ENCODE measurements at regions not wholly inside any gene's neighbourhood (a gene's known extent, or its start where the extent isn't known, plus 50 kb on each side); places are given as distances from the start of the nearest gene placed in this dataset.

GRCh38 chr5:89372176-89372575, 489.2 kb upstream of the MEF2C start:
- peak; percentile 7 for DNase-seq
- H3K4me3 ChIP-seq = no peak overlapping the region
- H3K27me3 ChIP-seq (replicated peaks; ENCODE audit: insufficient read depth) = no peaks in the 10 kb centered on the region
- TF ChIP-seq EZH2phosphoT487 (IDR thresholded peaks at IDR 0.05; ENCODE audit: insufficient read depth, low read depth) (no peak), EZH2 (IDR thresholded peaks at IDR 0.05; ENCODE audit: insufficient read depth, poor library complexity, severe bottlenecking) (no peak)
- H4K20me1 ChIP-seq (ENCODE audit: insufficient read depth) = no peaks in the 10 kb centered on the region
- no peak overlapping the region for H3K27ac ChIP-seq
- no peaks in the 10 kb centered on the region for H3F3A ChIP-seq (ENCODE audit: insufficient read depth)
- H3K4me1 ChIP-seq (ENCODE audit: insufficient read depth) = no peaks in the 10 kb centered on the region
- H3K36me3 ChIP-seq (ENCODE audit: low read depth) = no peaks in the 10 kb centered on the region
- in situ Hi-C loops (cut with MboI) = no loop called here
- H3K9me2 ChIP-seq (ENCODE audit: insufficient read depth) = no peaks in the 10 kb centered on the region
- no peak overlapping the region for H3K9ac ChIP-seq
- no peak overlapping the region for H2AFZ ChIP-seq
- no peaks in the 10 kb centered on the region for H3K9me3 ChIP-seq (ENCODE audit: low read depth)
- WGBS, 2 experiments (ENCODE audit: low coverage in 1 of 2, low lambda C conversion rate in 2 of 2, missing lambda C conversion rate in 2 of 2) = 62 to 64% methylated on average over 1 of the region's 1 CpG
- no peak overlapping the region for H3K4me2 ChIP-seq (ENCODE audit: unreplicated experiment)
- no peaks in the 10 kb centered on the region for H3K79me2 ChIP-seq (ENCODE audit: insufficient read depth)

DNA sequence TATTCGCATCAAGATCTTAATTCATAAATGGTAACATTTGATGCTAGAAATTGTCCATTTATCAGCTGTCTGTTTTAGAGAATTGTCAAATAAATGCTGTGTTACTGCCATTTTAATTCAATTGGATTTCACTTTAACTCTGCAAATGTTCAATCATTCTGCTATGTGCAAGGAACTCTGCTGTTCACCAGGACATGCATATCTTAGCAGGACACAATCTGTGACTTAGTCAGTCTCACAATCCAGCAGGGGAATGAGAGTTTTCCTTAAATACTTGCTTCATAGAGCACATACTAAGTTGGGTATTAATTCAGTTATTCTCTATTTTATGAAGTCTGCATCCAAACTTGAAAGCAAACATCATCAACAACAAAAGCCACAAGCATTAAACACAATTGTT, 488.7 kb upstream of the MEF2C start:
- no peaks in the 10 kb centered on the region for H4K20me1 ChIP-seq (ENCODE audit: insufficient read depth)
- in situ Hi-C loops (cut with MboI) = no loop called here
- H3F3A ChIP-seq (ENCODE audit: insufficient read depth) = no peaks in the 10 kb centered on the region
- H3K9me2 ChIP-seq (ENCODE audit: insufficient read depth) = no peaks in the 10 kb centered on the region
- H3K9me3 ChIP-seq (ENCODE audit: low read depth) = no peaks in the 10 kb centered on the region
- H3K36me3 ChIP-seq (ENCODE audit: low read depth) = no peaks in the 10 kb centered on the region
- no peak overlapping the region for H3K9ac ChIP-seq
- 90 to 96% methylated on average over 1 of the region's 1 CpG for WGBS, 2 experiments (ENCODE audit: low coverage in 1 of 2, low lambda C conversion rate in 2 of 2, missing lambda C conversion rate in 2 of 2)
- no peaks in the 10 kb centered on the region for H3K79me2 ChIP-seq (ENCODE audit: insufficient read depth)
- H3K27ac ChIP-seq = no peak overlapping the region
- no peak overlapping the region for H2AFZ ChIP-seq
- DNase-seq = no peak
- no peak overlapping the region for H3K4me3 ChIP-seq
- no peak overlapping the region for H3K4me2 ChIP-seq (ENCODE audit: unreplicated experiment)
- TF ChIP-seq EZH2phosphoT487 (IDR thresholded peaks at IDR 0.05; ENCODE audit: insufficient read depth, low read depth) (no peak), EZH2 (IDR thresholded peaks at IDR 0.05; ENCODE audit: insufficient read depth, poor library complexity, severe bottlenecking) (no peak)
- H3K27me3 ChIP-seq (replicated peaks; ENCODE audit: insufficient read depth) = no peaks in the 10 kb centered on the region
- no peaks in the 10 kb centered on the region for H3K4me1 ChIP-seq (ENCODE audit: insufficient read depth)

- H3K36me3 ChIP-seq (ENCODE audit: low read depth) = no peaks in the 10 kb centered on the region
- H3K27me3 ChIP-seq (replicated peaks; ENCODE audit: insufficient read depth) = no peaks in the 10 kb centered on the region
- H2AFZ ChIP-seq = no peak overlapping the region
- no peaks in the 10 kb centered on the region for H3K9me3 ChIP-seq (ENCODE audit: low read depth)
- H3K27ac ChIP-seq = no peak overlapping the region
- no peak overlapping the region for H3K4me2 ChIP-seq (ENCODE audit: unreplicated experiment)
- in situ Hi-C loops (cut with MboI) = no loop called here
- 65 to 77% methylated on average over 3 of the region's 3 CpGs for WGBS, 2 experiments (ENCODE audit: low coverage in 1 of 2, low lambda C conversion rate in 2 of 2, missing lambda C conversion rate in 2 of 2)
- DNase-seq = no peak
- no peaks in the 10 kb centered on the region for H3K79me2 ChIP-seq (ENCODE audit: insufficient read depth)
- no peaks in the 10 kb centered on the region for H3K9me2 ChIP-seq (ENCODE audit: insufficient read depth)
- H3K4me3 ChIP-seq = no peak overlapping the region
- H3K4me1 ChIP-seq (ENCODE audit: insufficient read depth) = no peaks in the 10 kb centered on the region
- no peaks in the 10 kb centered on the region for H4K20me1 ChIP-seq (ENCODE audit: insufficient read depth)
- no peak overlapping the region for H3K9ac ChIP-seq
- H3F3A ChIP-seq (ENCODE audit: insufficient read depth) = no peaks in the 10 kb centered on the region
- TF ChIP-seq EZH2 (IDR thresholded peaks at IDR 0.05; ENCODE audit: insufficient read depth, poor library complexity, severe bottlenecking) = no peak
- TF ChIP-seq EZH2phosphoT487 (IDR thresholded peaks at IDR 0.05; ENCODE audit: insufficient read depth, low read depth) = no peak
Observed at GRCh38 chr5:89359046-89359445, 476.1 kb upstream of the MEF2C start.

DNA sequence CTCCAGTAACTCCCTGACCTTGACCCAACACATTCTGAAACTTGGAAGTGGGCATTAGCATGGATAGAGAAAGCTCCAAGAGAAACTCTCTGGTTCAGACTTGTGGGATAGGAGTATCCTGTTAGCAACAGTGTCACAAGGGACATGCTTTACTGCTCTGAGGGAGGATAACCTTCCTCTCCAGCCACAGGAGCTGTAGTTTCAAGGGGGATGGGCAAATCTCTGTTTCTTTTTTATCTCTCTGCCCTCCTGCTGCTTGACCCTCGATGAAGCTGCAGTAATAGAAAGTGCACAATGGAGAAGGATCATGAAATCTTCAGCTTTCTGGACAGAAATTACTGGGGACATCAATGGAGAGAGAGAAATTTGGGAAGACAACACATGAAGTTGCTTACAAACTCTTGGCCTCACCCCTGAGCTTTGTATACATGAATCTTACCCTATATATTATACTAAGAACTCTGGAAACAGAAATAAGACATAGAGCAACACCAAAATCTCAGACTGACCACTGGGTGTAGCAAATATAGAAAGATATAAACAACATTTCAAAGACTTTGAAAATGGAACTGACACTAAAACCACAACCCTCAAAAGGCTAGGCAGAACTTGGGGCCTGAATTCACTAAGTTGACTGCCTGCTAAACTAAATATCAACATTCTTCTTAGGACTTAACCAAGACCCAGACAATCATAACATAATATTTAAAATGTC, 471.0 kb upstream of the MEF2C start:
- no peak for DNase-seq
- H2AFZ ChIP-seq = no peak overlapping the region

More for the DNA sequence above, 471.0 kb upstream of the MEF2C start:
- H3K27ac ChIP-seq = no peak overlapping the region
- TF ChIP-seq EZH2phosphoT487 (IDR thresholded peaks at IDR 0.05; ENCODE audit: insufficient read depth, low read depth) (no peak), EZH2 (IDR thresholded peaks at IDR 0.05; ENCODE audit: insufficient read depth, poor library complexity, severe bottlenecking) (no peak)
- H3K4me1 ChIP-seq (ENCODE audit: insufficient read depth) = peaks cover 5% of the 10 kb centered on the region; the same call in 1 of the 2 replicates
- H3K4me3 ChIP-seq = no peak overlapping the region
- in situ Hi-C loops (cut with MboI) = no loop called here
- H3K4me2 ChIP-seq (ENCODE audit: unreplicated experiment) = no peak overlapping the region
- no peaks in the 10 kb centered on the region for H3K9me2 ChIP-seq (ENCODE audit: insufficient read depth)
- no peaks in the 10 kb centered on the region for H3K27me3 ChIP-seq (replicated peaks; ENCODE audit: insufficient read depth)
- no peaks in the 10 kb centered on the region for H4K20me1 ChIP-seq (ENCODE audit: insufficient read depth)
- WGBS, 2 experiments (ENCODE audit: low coverage in 1 of 2, low lambda C conversion rate in 2 of 2, missing lambda C conversion rate in 2 of 2) = 62 to 77% methylated on average over 1 of the region's 1 CpG
- H3K79me2 ChIP-seq (ENCODE audit: insufficient read depth) = no peaks in the 10 kb centered on the region
- no peak overlapping the region for H3K9ac ChIP-seq
- no peaks in the 10 kb centered on the region for H3F3A ChIP-seq (ENCODE audit: insufficient read depth)
- no peaks in the 10 kb centered on the region for H3K9me3 ChIP-seq (ENCODE audit: low read depth)
- no peaks in the 10 kb centered on the region for H3K36me3 ChIP-seq (ENCODE audit: low read depth)
